ENCODE measurements at regions not wholly inside any gene's neighbourhood (a gene's known extent, or its start where the extent isn't known, plus 50 kb on each side); places are given as distances from the start of the nearest gene placed in this dataset.

- no peak for TF ChIP-seq CTCF (IDR thresholded peaks at IDR 0.05)
- TF ChIP-seq POLR2A (IDR thresholded peaks at IDR 0.05), result no peak
Measured at GRCh38 chr11:47905358-47906059, 57.4 kb upstream of the NUP160 start.

Data from esophagus squamous epithelium (tissue), 4 donors.